K562 (cell line): ENCODE measurements at regions not wholly inside any gene's neighbourhood (a gene's known extent, or its start where the extent isn't known, plus 50 kb on each side); places are given as distances from the start of the nearest gene placed in this dataset.

ENCODE experiments used
- CBFB ChIP-seq: sonication (generic); formaldehyde crosslinking; IDR thresholded peaks from 2 replicates; pipeline ENCODE4 v1.4.0; 2020; ENCODE audit warnings: mild to moderate bottlenecking, missing genetic modification reagents
- CTCF ChIP-seq, 3 experiments: IDR thresholded peaks in 2 of 3; conservative IDR thresholded peaks in 1 of 3; 2 replicates each; pipeline ENCODE4 v1.5.1; 2011 to 2012; ENCODE audit warnings: low read length in 3 of 3, mild to moderate bottlenecking in 3 of 3, control low read depth in 2 of 3, improper control_type of control experiment in 1 of 3, inconsistent platforms in 1 of 3, low read depth in 1 of 3, mixed read lengths in 1 of 3, moderate library complexity in 1 of 3; ENCODE audit not compliant: insufficient read depth in 2 of 3
- ELK1 ChIP-seq: sonication (generic); formaldehyde crosslinking; IDR thresholded peaks from 2 replicates; pipeline ENCODE4 v1.8.1; 2022; ENCODE audit warnings: missing genetic modification reagents
- EP300 ChIP-seq: IDR thresholded peaks from 2 replicates; pipeline ENCODE4 v1.6.1; 2012; ENCODE audit warnings: low read length, improper control_type of control experiment

GRCh38 chr12:3366451-3367110, 124.4 kb upstream of the PRMT8 start:
- TF ChIP-seq CBFB (no peak), CTCF (IDR thresholded peaks at IDR 0.05 in 2 of 3, conservative IDR thresholded peaks at IDR 0.05 in 1 of 3; ENCODE audit: insufficient read depth in 2 of 3, low read depth in 1 of 3, low read length in 3 of 3) (no peak), ELK1 (CRISPR knock-in tag) (no peak), EP300 (no peak)
